SH-SY5Y (cell line): ENCODE measurements at regions not wholly inside any gene's neighbourhood (a gene's known extent, or its start where the extent isn't known, plus 50 kb on each side); places are given as distances from the start of the nearest gene placed in this dataset.

Experiments used
- GATA2 ChIP-seq: IDR thresholded peaks from 2 replicates; pipeline ENCODE4 v1.6.1; 2011; ENCODE audit warnings: mild to moderate bottlenecking, low read depth, low read length
- GATA3 ChIP-seq: IDR thresholded peaks from 2 replicates; pipeline ENCODE4 v1.6.1; 2011; ENCODE audit warnings: low read depth, mild to moderate bottlenecking, low read length, moderate library complexity

DNA sequence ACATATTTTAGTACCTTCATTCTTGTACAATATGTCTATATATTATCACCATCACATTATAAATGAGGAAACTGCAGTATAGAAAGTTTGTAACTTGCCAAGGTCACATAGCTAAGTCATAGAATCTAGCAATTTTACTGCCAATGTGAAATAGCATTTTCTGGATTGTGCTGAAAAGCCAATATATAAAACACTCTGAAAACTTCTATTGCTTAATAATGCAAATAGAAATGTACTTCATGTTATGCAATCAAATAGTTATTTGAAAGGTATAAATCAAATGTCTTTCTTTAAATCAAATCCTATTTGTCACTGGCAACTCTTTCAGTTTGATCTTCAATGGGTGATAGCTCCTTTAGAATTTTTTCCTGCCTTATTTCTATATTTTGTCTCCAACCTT, 129.5 kb downstream of the TMEM26 start:
- no peak for TF ChIP-seq GATA2

- TF ChIP-seq GATA2 (no peak), GATA3 (no peak)
Observed at GRCh38 chr10:61321041-61321857, 131.9 kb downstream of the TMEM26 start.

DNA sequence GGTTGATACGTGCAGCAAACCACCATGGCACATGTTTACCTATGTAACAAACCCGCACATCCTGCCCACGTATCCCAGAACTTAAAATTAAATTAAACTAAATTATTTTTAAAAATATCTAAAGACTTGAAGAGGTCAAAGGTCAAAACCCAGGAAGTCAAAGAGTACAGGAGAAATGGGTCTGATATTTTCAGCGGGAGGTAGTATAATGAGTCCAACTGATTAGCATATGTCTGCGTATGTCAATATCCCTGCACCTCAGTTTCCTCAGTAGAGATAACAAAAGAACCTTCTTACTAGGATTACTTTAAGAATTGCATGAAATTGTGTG, 133.0 kb downstream of the TMEM26 start:
- TF ChIP-seq GATA3 (no peak), GATA2 (no peak)

DNA sequence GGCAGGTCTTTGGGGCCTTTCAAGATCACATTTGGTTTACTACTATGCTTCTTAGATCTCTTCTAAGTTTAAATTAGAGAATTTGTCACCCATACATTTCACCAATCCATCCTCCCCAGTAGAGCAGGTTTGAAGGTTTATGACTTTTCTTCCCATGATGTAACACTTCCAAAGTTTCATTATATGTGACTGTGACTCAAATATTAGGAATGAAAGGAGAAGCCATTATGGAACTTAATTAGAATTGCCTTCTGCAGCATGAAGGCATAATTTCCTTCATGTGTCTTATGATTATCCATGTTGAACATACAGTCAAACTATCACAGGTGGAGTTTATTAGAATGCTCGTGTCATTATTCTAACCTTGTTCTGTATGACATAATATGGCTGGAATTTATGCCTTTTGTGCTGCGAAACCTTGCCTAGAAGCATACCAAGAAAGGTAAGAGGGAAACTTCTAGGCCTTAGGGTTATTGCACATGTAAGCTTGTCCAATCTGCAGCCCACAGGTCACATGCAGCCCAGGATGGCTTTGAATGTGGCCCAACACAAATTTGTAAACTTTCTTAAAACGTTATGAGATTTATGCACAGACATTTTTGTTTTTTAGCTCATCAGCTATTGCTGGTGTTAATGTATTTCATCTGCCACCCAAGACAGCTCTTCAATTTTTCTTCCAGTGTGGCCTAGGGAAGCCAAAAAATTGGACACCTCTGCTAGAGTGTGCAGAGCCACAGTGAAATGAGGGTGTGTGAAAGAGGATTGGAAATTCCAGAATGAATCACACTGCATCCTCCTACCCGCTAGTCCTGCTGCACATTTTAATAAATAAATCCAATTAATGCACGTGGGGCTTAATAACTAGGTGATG, 133.6 kb downstream of the TMEM26 start:
- TF ChIP-seq GATA2: no peak
- no peak for TF ChIP-seq GATA3

DNA sequence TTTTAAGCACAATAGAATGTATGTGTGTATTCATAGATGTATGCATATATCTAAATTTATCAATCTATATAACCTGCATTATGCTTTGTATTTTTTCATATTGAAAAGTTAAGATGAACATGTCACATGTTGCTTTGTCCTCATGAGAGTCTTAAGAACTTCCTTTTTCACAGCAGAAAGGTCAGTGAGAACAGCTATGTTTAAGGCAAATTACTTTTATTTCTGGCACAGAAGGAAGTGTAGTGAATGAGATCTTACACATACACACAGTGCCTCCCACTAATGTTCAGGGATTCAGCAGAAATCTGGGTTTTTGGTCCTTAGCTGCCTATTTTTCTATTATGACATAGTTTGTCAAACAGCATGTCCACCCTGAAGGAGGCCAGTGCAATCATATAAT, 134.8 kb downstream of the TMEM26 start:
- no peak for TF ChIP-seq GATA2
- no peak for TF ChIP-seq GATA3

DNA sequence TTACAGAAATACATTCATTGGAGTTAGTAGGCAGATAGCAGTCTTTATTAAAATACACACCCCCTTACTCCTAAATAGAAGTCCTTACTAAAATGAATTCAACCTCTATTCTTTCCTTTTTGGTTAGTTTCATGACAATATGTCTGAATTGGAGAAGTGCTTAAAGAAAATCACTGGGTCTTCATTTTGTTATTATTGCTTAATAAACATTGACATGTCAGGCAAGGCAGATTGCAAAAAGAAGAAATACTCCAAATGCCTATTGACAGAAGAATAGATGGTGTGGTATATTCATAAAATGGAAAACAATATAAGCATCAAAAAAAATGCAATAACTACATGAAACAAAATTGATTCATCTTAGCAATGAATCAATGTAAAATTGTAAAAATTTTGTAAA, 135.5 kb downstream of the TMEM26 start:
- TF ChIP-seq GATA2 (no peak), GATA3 (no peak)

- TF ChIP-seq GATA3 (no peak), GATA2 (no peak)
Observed at GRCh38 chr10:61316676-61317265, 136.4 kb downstream of the TMEM26 start.

DNA sequence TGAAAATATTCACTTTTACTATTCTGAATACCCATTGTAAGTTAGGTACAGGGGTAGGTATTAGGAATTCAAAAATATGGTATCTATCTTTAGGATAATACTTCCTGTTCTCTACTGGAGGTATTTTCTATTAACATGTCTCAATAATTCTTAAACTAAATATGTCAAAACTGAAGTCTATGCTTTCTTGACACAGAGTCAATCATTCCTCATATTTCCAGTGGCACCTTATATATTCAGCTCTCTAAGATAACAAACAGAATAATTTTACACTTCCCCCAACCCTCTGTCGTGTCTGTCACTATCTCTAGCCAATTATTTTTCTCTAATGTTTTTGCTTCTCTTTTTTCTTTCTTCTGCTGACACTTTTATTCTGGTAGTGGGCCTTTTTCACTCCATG, 138.9 kb downstream of the TMEM26 start:
- no peak for TF ChIP-seq GATA3
- TF ChIP-seq GATA2: no peak

DNA sequence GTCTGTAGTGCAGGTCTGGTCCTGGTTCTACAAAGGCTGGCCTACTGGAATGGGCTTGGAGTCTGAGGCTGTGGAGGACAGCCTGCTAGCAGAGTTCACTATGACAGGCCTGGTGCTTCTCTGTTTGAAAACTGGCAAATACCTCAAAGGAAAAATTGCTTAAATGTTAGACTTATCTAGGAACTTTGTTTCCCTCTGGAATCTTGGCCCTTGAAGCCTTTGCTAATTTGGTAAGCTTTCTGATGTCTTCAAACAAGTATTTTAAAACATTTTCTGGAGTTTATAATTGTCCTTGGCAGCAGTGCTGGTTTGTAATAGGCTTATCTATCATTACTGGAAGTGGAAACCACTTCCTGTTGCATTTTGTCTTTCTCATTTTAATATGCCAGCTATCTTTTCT, 139.7 kb downstream of the TMEM26 start:
- TF ChIP-seq GATA2 (no peak), GATA3 (no peak)

GRCh38 chr10:61304746-61305145, 148.4 kb downstream of the TMEM26 start:
- TF ChIP-seq GATA3 (no peak), GATA2 (no peak)

DNA sequence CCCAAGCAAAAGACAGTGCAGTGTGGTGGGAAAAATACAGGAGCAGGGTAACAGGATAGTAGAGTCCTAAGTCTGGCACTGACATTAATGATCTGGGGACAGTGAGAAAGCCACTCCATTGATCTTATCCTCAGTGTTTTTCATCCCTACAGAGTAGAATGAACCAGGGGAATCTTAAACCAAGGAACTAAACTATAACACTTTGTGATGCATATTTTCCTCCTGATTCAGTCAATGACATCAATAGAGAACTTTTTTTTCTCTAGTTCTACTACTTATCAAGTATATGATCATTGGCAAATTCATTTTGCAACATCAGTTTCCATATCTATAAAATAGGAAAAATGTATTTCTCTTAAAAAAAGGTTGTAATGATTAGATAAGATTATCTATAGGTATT, 151.1 kb downstream of the TMEM26 start:
- no peak for TF ChIP-seq GATA2
- TF ChIP-seq GATA3: no peak

DNA sequence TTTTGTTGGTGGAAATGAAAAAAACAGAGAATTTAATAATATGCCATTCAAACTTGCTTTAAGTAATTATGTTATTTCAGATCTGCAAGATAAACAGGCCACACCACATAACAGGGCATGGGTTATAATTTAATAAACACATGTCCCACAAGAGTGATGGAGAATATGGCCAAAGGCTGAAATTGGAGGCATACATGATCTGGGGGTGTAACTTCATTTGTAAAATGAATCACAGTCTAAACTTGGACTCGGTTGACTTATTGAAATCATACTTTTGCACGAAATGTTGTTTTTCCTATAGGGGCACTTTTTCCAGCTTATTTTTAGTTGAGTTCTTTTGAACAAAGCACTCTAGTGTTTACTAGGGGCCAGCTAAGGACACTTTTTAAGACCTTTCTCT, 151.6 kb downstream of the TMEM26 start:
- TF ChIP-seq GATA3 (peak; percentile 91), GATA2 (peak; percentile 61; the same call in 1 of the 2 replicates)

DNA sequence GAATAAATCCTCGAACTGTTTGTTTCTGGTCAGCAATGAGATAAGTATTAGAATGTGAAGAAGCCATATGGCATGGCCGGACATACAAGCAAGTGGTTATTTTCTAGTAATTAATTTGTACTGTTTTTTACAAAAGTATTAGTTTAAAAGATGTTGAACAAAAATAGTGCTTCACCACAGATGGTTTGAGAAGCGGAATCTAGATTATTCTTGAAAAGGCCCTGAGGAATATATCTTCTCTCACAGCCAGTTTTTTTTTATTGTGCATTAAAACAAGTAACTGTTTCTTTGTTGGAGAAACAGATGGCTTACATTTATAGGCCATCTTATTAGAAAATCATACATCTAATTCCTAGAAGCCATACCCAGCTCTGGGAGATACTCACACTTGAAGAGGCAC, 153.3 kb downstream of the TMEM26 start:
- TF ChIP-seq GATA3: no peak
- no peak for TF ChIP-seq GATA2

- TF ChIP-seq GATA2 (no peak; the same call in 1 of the 2 replicates), GATA3 (no peak)
Observed at GRCh38 chr10:61299156-61299555, 154.0 kb downstream of the TMEM26 start.
